ENCODE measurements at regions not wholly inside any gene's neighbourhood (a gene's known extent, or its start where the extent isn't known, plus 50 kb on each side); places are given as distances from the start of the nearest gene placed in this dataset.

DNA sequence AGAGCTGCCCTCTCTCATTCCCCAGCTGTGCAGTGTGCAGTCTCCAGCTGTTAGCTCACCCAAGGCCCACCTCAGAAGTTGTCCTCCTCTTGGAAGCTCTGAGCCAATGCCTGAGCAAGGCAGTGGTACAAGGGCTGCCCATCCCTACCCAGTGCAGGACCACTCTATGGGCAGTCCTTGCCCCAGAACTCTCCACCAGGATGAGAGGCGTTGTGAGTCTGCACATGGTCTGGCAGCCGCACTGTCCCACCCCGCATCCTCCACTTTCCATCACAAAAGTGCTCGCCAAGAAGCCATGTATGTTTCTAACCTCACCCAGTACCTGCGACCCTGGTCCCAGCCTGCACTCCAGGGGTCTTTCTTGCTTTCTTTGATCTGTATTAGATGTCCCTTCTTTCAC lies 175.1 kb upstream of the PMEPA1 start:
- H3K23ac ChIP-seq (ENCODE audit: insufficient read length, low read depth, low read length): no peak overlapping the region
- no peak for DNase-seq
- peaks cover 0 to 5% of the 10 kb centered on the region in 2 experiments; a peak in 3 of 5 replicates for H3K9me3 Mint-ChIP-seq
- H3K79me2 ChIP-seq (ENCODE audit: insufficient read depth, low read length): no peaks in the 10 kb centered on the region
- H2AFZ ChIP-seq (ENCODE audit: low read length): no peak overlapping the region
- no peaks in the 10 kb centered on the region for H3K9me3 ChIP-seq (ENCODE audit: control insufficient read depth, low read depth, low read length)
- H3K36me3 Mint-ChIP-seq (ENCODE audit: insufficient read depth in 1 of 3, low read depth in 3 of 3): no peaks in the 10 kb centered on the region
- no peak overlapping the region for H3K9ac ChIP-seq (ENCODE audit: extremely low read depth, insufficient read length, low read length)
- no peaks in the 10 kb centered on the region for H3K23me2 ChIP-seq (ENCODE audit: insufficient read length, low read depth, low read length, poor library complexity, severe bottlenecking)
- H4K20me1 ChIP-seq (ENCODE audit: control insufficient read depth, insufficient read depth, insufficient read length): no peaks in the 10 kb centered on the region
- no peaks in the 10 kb centered on the region for H3K27me3 ChIP-seq (ENCODE audit: insufficient read depth, low read length)
- WGBS (ENCODE audit: extremely low coverage, insufficient read length, low lambda C conversion rate): no CpG with 5 or more reads among the region's 5 CpGs
- H4K5ac ChIP-seq (ENCODE audit: insufficient read length, low read depth, low read length): no peak overlapping the region
- no peaks in the 10 kb centered on the region for H3K4me1 ChIP-seq (ENCODE audit: insufficient read depth, low read length)
- H4K8ac ChIP-seq (replicated peaks; ENCODE audit: insufficient read length, low read depth, low read length): no peak overlapping the region
- H3K18ac ChIP-seq (ENCODE audit: insufficient read length, low read depth, low read length): no peak overlapping the region
- H3K4ac ChIP-seq (ENCODE audit: low read depth, low read length): no peak overlapping the region
- H2BK20ac ChIP-seq (ENCODE audit: low read depth, low read length, poor library complexity, severe bottlenecking): no peak overlapping the region
- no peak overlapping the region for H3K56ac ChIP-seq (ENCODE audit: insufficient read length, low read depth, low read length)
- no peaks in the 10 kb centered on the region for H3K79me1 ChIP-seq (ENCODE audit: insufficient read depth, low read depth, low read length, poor library complexity, severe bottlenecking)
- H2BK120ac ChIP-seq (ENCODE audit: low read depth, low read length, poor library complexity, severe bottlenecking): no peak overlapping the region
- no peak overlapping the region for H2BK12ac ChIP-seq (ENCODE audit: insufficient read length, low read depth, low read length)
- peaks cover 6 to 15% of the 10 kb centered on the region in 2 experiments for H3K4me1 Mint-ChIP-seq
- H3K27ac ChIP-seq (ENCODE audit: insufficient read length, low read depth, low read length): no peak overlapping the region
- TF ChIP-seq, protein P1, sequence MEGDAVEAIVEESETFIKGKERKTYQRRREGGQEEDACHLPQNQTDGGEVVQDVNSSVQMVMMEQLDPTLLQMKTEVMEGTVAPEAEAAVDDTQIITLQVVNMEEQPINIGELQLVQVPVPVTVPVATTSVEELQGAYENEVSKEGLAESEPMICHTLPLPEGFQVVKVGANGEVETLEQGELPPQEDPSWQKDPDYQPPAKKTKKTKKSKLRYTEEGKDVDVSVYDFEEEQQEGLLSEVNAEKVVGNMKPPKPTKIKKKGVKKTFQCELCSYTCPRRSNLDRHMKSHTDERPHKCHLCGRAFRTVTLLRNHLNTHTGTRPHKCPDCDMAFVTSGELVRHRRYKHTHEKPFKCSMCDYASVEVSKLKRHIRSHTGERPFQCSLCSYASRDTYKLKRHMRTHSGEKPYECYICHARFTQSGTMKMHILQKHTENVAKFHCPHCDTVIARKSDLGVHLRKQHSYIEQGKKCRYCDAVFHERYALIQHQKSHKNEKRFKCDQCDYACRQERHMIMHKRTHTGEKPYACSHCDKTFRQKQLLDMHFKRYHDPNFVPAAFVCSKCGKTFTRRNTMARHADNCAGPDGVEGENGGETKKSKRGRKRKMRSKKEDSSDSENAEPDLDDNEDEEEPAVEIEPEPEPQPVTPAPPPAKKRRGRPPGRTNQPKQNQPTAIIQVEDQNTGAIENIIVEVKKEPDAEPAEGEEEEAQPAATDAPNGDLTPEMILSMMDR (conservative IDR thresholded peaks at IDR 0.05): no peak
- H3K4me2 ChIP-seq (ENCODE audit: insufficient read depth, insufficient read length, low read length): no peak overlapping the region
- H4K91ac ChIP-seq (ENCODE audit: insufficient read length, low read depth, low read length): no peak overlapping the region
- no peak overlapping the region for H3K4me3 Mint-ChIP-seq
- H2BK15ac ChIP-seq (ENCODE audit: low read depth, low read length): no peak overlapping the region
- H2BK5ac ChIP-seq (ENCODE audit: insufficient read length, low read length): no peak overlapping the region
- H3K27me3 Mint-ChIP-seq (ENCODE audit: low read depth): peaks cover 20% of the 10 kb centered on the region
- H3T11ph ChIP-seq (ENCODE audit: low read length): no peak overlapping the region
- no peak overlapping the region for H2AK5ac ChIP-seq (ENCODE audit: insufficient read length, low read length)
- no peak overlapping the region; a peak in 1 of 7 replicates for H3K27ac Mint-ChIP-seq
- no peak overlapping the region for H3K14ac ChIP-seq (ENCODE audit: insufficient read depth, low read length)
